Stimulated activated naive CD8-positive, alpha-beta T cell treated with anti-CD3 and anti-CD28 coated beads, Interleukin-15, Interleukin-2, amounts not matched to agents 100 ng/mL and 50 ng/mL, for 24 hours (primary cell): ENCODE measurements at regions not wholly inside any gene's neighbourhood (a gene's known extent, or its start where the extent isn't known, plus 50 kb on each side); places are given as distances from the start of the nearest gene placed in this dataset.
"Not testable (repeated sequence)": the region's sequence is repeated elsewhere in the genome, so short reads cannot be mapped to it uniquely, and the experiment has no call there.

Experiments used
- H3K27ac Mint-ChIP-seq: one replicate; pipeline ENCODE4 v1.8.0; 2021; ENCODE audit warnings: mild to moderate bottlenecking, mixed read lengths
- H3K27me3 Mint-ChIP-seq: one replicate; pipeline ENCODE4 v1.8.0; 2021; ENCODE audit warnings: mixed read lengths
- H3K36me3 Mint-ChIP-seq: one replicate; pipeline ENCODE4 v1.8.0; 2021; ENCODE audit warnings: low read depth, mixed read lengths
- H3K4me1 Mint-ChIP-seq: one replicate; pipeline ENCODE4 v1.8.0; 2021; ENCODE audit warnings: low read depth, mixed read lengths
- H3K4me3 Mint-ChIP-seq: one replicate; pipeline ENCODE4 v1.8.0; 2021; ENCODE audit warnings: mild to moderate bottlenecking, mixed read lengths
- H3K9me3 Mint-ChIP-seq: one replicate; pipeline ENCODE4 v1.8.0; 2021; ENCODE audit warnings: mixed read lengths

GRCh38 chr2:16034151-16034974 lies 94.0 kb downstream of the MYCN start:
- Mint-ChIP-seq H3K27ac (no peak overlapping the region), H3K4me3 (no peak overlapping the region), H3K9me3 (no peaks in the 10 kb centered on the region), H3K4me1 (no peaks in the 10 kb centered on the region), H3K36me3 (no peaks in the 10 kb centered on the region), H3K27me3 (no peaks in the 10 kb centered on the region)

- Mint-ChIP-seq H3K27me3 (no peaks in the 10 kb centered on the region), H3K9me3 (no peaks in the 10 kb centered on the region), H3K4me3 (no peak overlapping the region), H3K4me1 (peaks cover 9% of the 10 kb centered on the region), H3K27ac (no peak overlapping the region), H3K36me3 (no peaks in the 10 kb centered on the region)
These were observed 92.6 kb downstream of the MYCN start for GRCh38 chr2:16033032-16033293.

GRCh38 chr2:16032282-16033031 lies 92.1 kb downstream of the MYCN start:
- Mint-ChIP-seq H3K27ac (no peak overlapping the region), H3K36me3 (no peaks in the 10 kb centered on the region), H3K4me3 (no peak overlapping the region), H3K27me3 (no peaks in the 10 kb centered on the region), H3K9me3 (no peaks in the 10 kb centered on the region), H3K4me1 (peaks cover 9% of the 10 kb centered on the region)

GRCh38 chr2:16031848-16032159 lies 91.5 kb downstream of the MYCN start:
- no peaks in the 10 kb centered on the region for H3K36me3 Mint-ChIP-seq
- H3K4me3 Mint-ChIP-seq: no peak overlapping the region
- H3K9me3 Mint-ChIP-seq: no peaks in the 10 kb centered on the region
- H3K27me3 Mint-ChIP-seq: no peaks in the 10 kb centered on the region
- peaks cover 9% of the 10 kb centered on the region for H3K4me1 Mint-ChIP-seq
- no peak overlapping the region for H3K27ac Mint-ChIP-seq

- Mint-ChIP-seq H3K36me3 (no peaks in the 10 kb centered on the region), H3K27me3 (no peaks in the 10 kb centered on the region), H3K9me3 (no peaks in the 10 kb centered on the region), H3K4me3 (no peak overlapping the region), H3K4me1 (peaks cover 9% of the 10 kb centered on the region), H3K27ac (no peak overlapping the region)
These were observed 90.9 kb downstream of the MYCN start for GRCh38 chr2:16031058-16031847.

GRCh38 chr2:16030206-16031057 lies 90.1 kb downstream of the MYCN start:
- no peak overlapping the region for H3K27ac Mint-ChIP-seq
- H3K36me3 Mint-ChIP-seq: no peaks in the 10 kb centered on the region
- peaks cover 9% of the 10 kb centered on the region for H3K4me1 Mint-ChIP-seq
- no peaks in the 10 kb centered on the region for H3K9me3 Mint-ChIP-seq
- no peaks in the 10 kb centered on the region for H3K27me3 Mint-ChIP-seq
- no peak overlapping the region for H3K4me3 Mint-ChIP-seq

GRCh38 chr2:16028644-16029043 lies 88.3 kb downstream of the MYCN start:
- Mint-ChIP-seq H3K4me1 (peaks cover 9% of the 10 kb centered on the region), H3K27me3 (no peaks in the 10 kb centered on the region), H3K4me3 (no peak overlapping the region), H3K9me3 (no peaks in the 10 kb centered on the region), H3K36me3 (no peaks in the 10 kb centered on the region), H3K27ac (no peak overlapping the region)

- peaks cover 9% of the 10 kb centered on the region for H3K4me1 Mint-ChIP-seq
- H3K27ac Mint-ChIP-seq: no peak overlapping the region
- no peaks in the 10 kb centered on the region for H3K9me3 Mint-ChIP-seq
- H3K4me3 Mint-ChIP-seq: no peak overlapping the region
- no peaks in the 10 kb centered on the region for H3K36me3 Mint-ChIP-seq
- peaks cover 3% of the 10 kb centered on the region for H3K27me3 Mint-ChIP-seq
These were observed 86.6 kb downstream of the MYCN start for GRCh38 chr2:16026816-16027501.

GRCh38 chr2:16025876-16026640 lies 85.7 kb downstream of the MYCN start:
- no peak overlapping the region for H3K27ac Mint-ChIP-seq
- no peaks in the 10 kb centered on the region for H3K9me3 Mint-ChIP-seq
- peaks cover 9% of the 10 kb centered on the region for H3K4me1 Mint-ChIP-seq

GRCh38 chr2:16025211-16025875 lies 85.0 kb downstream of the MYCN start:
- Mint-ChIP-seq H3K4me3 (no peak overlapping the region), H3K36me3 (no peaks in the 10 kb centered on the region), H3K27me3 (peaks cover 3% of the 10 kb centered on the region), H3K27ac (no peak overlapping the region), H3K9me3 (no peaks in the 10 kb centered on the region), H3K4me1 (peaks cover 9% of the 10 kb centered on the region)

More at GRCh38 chr2:16025876-16026640, 85.7 kb downstream of the MYCN start:
- Mint-ChIP-seq H3K36me3 (no peaks in the 10 kb centered on the region), H3K4me3 (no peak overlapping the region), H3K27me3 (peaks cover 3% of the 10 kb centered on the region)

GRCh38 chr2:16024628-16025027 lies 84.3 kb downstream of the MYCN start:
- not testable (repeated sequence) for H3K27ac Mint-ChIP-seq, H3K36me3 Mint-ChIP-seq, H3K9me3 Mint-ChIP-seq

GRCh38 chr2:16023506-16024360 lies 83.4 kb downstream of the MYCN start:
- Mint-ChIP-seq H3K4me1 (peaks cover 7% of the 10 kb centered on the region), H3K9me3 (no peaks in the 10 kb centered on the region), H3K27me3 (peaks cover 3% of the 10 kb centered on the region), H3K27ac (no peak overlapping the region), H3K36me3 (no peaks in the 10 kb centered on the region), H3K4me3 (no peak overlapping the region)

More at GRCh38 chr2:16024628-16025027, 84.3 kb downstream of the MYCN start:
- H3K4me1 Mint-ChIP-seq, H3K27me3 Mint-ChIP-seq, H3K4me3 Mint-ChIP-seq: not testable (repeated sequence)
